ENCODE measurements at regions not wholly inside any gene's neighbourhood (a gene's known extent, or its start where the extent isn't known, plus 50 kb on each side); places are given as distances from the start of the nearest gene placed in this dataset.

DNA sequence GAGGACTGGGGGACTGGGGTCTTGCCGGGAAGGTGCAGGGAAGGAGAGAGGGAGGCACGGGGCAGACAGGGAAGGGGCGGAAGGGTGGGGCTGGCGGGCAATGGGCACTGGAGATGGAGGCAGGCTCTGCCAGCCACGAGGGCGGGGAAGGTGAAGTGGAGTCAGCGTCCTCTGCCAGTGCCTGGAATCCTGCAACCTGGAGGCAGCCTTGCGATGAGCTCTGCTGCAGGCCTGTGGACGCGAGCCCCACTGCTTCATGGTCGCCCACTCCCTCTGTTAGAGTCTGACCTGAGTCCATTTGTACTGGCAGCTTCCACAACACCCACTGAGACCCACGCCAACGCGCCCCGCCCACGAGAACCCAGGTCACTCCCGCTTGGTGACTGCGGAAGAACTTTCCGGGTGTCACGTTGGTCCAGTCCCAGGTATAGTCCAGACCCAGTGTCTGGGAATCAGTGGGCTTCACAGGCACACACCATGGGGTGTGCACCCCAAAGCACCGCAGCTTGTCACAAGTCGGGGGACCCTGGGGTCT is 106.4 kb upstream of the PPP1R26 start:
- TF ChIP-seq TAF1 (IDR thresholded peaks at IDR 0.05; ENCODE audit: borderline replicate concordance, insufficient read depth, low read length) = no peak
- no peak for TF ChIP-seq POLR2AphosphoS5 (IDR thresholded peaks at IDR 0.05; ENCODE audit: low read depth, low read length)
- no peak for TF ChIP-seq FOXP2 (optimal IDR thresholded peaks at IDR 0.05; ENCODE audit: borderline replicate concordance, extremely low read depth, extremely low read length, insufficient read depth)
- TF ChIP-seq SIN3A (IDR thresholded peaks at IDR 0.05; ENCODE audit: borderline replicate concordance, insufficient read depth, low read length) = no peak
- TF ChIP-seq, protein P1, sequence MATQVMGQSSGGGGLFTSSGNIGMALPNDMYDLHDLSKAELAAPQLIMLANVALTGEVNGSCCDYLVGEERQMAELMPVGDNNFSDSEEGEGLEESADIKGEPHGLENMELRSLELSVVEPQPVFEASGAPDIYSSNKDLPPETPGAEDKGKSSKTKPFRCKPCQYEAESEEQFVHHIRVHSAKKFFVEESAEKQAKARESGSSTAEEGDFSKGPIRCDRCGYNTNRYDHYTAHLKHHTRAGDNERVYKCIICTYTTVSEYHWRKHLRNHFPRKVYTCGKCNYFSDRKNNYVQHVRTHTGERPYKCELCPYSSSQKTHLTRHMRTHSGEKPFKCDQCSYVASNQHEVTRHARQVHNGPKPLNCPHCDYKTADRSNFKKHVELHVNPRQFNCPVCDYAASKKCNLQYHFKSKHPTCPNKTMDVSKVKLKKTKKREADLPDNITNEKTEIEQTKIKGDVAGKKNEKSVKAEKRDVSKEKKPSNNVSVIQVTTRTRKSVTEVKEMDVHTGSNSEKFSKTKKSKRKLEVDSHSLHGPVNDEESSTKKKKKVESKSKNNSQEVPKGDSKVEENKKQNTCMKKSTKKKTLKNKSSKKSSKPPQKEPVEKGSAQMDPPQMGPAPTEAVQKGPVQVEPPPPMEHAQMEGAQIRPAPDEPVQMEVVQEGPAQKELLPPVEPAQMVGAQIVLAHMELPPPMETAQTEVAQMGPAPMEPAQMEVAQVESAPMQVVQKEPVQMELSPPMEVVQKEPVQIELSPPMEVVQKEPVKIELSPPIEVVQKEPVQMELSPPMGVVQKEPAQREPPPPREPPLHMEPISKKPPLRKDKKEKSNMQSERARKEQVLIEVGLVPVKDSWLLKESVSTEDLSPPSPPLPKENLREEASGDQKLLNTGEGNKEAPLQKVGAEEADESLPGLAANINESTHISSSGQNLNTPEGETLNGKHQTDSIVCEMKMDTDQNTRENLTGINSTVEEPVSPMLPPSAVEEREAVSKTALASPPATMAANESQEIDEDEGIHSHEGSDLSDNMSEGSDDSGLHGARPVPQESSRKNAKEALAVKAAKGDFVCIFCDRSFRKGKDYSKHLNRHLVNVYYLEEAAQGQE (IDR thresholded peaks at IDR 0.05; ENCODE audit: insufficient read depth in 1 of 2, low read depth in 2 of 2, low read length in 2 of 2) = no peak

DNA sequence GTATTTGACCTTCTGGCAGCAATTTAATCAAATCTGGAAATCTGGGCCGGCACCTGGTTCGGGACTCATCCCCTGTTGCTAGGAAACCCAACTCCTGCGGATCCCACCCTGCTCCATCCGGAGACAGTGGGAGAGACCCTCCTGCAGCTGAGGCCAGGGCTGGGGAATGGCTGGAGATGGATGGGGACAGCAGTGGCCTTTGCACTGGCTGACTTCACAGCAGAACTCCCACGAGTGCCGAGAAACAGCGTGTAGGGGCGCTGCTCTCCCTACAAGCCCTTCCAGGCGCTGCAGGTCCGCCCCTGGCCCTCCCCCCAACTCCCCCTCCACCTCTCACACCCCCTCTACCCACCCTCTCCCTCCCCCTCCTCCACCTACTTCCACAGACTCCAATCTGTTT is 105.8 kb upstream of the PPP1R26 start:
- TF ChIP-seq FOXP2 (optimal IDR thresholded peaks at IDR 0.05; ENCODE audit: borderline replicate concordance, extremely low read depth, extremely low read length, insufficient read depth) = no peak
- no peak for TF ChIP-seq TAF1 (IDR thresholded peaks at IDR 0.05; ENCODE audit: borderline replicate concordance, insufficient read depth, low read length)
- no peak for TF ChIP-seq POLR2AphosphoS5 (IDR thresholded peaks at IDR 0.05; ENCODE audit: low read depth, low read length)
- TF ChIP-seq, protein P1 (IDR thresholded peaks at IDR 0.05; ENCODE audit: insufficient read depth in 1 of 2, low read depth in 2 of 2, low read length in 2 of 2) = no peak
- TF ChIP-seq SIN3A (IDR thresholded peaks at IDR 0.05; ENCODE audit: borderline replicate concordance, insufficient read depth, low read length) = no peak

DNA sequence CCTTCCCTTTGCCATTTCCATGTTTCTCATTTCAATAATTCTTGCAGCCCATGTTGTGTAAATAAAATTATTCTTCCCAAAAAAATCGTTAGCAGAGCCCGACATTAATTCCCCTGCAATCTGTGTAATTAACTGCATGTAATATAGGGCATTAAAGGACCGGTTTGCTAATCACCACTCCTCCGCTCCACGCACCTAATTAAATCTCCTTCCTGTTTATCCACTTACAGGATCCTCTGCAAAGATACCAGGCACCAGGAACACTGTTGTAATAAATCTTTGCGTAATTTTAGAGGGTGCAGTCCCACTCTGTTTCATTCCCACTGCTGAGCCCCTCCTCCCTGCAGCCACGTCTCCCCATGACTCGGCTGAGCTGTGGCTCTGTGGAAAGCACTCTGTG is 105.0 kb upstream of the PPP1R26 start:
- TF ChIP-seq, protein P1 (IDR thresholded peaks at IDR 0.05; ENCODE audit: insufficient read depth in 1 of 2, low read depth in 2 of 2, low read length in 2 of 2) = no peak
- TF ChIP-seq FOXP2 (optimal IDR thresholded peaks at IDR 0.05; ENCODE audit: borderline replicate concordance, extremely low read depth, extremely low read length, insufficient read depth) = no peak
- no peak for TF ChIP-seq SIN3A (IDR thresholded peaks at IDR 0.05; ENCODE audit: borderline replicate concordance, insufficient read depth, low read length)
- no peak for TF ChIP-seq TAF1 (IDR thresholded peaks at IDR 0.05; ENCODE audit: borderline replicate concordance, insufficient read depth, low read length)
- TF ChIP-seq POLR2AphosphoS5 (IDR thresholded peaks at IDR 0.05; ENCODE audit: low read depth, low read length) = no peak

DNA sequence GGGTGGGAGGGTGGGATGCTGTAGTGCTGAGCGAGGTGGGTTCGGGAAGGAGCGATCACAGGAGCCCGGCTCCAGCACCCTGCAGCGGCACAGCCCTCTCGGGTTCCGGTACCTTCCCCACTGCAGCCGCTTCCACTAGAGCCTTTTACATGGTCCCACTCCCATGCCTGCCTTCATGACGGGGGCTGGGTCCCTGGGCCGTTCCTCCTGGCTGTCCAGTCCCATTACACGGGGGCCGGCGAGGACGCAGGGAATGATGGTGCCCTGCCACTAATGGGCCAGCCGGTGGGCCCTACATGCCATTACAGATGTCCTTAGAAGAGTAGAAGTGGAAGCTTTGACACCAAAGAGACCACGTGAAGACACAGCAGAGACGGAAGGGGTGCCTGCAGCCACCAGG is 104.6 kb upstream of the PPP1R26 start:
- TF ChIP-seq FOXP2 (optimal IDR thresholded peaks at IDR 0.05; ENCODE audit: borderline replicate concordance, extremely low read depth, extremely low read length, insufficient read depth) = no peak
- TF ChIP-seq POLR2AphosphoS5 (IDR thresholded peaks at IDR 0.05; ENCODE audit: low read depth, low read length) = no peak
- no peak for TF ChIP-seq TAF1 (IDR thresholded peaks at IDR 0.05; ENCODE audit: borderline replicate concordance, insufficient read depth, low read length)
- TF ChIP-seq SIN3A (IDR thresholded peaks at IDR 0.05; ENCODE audit: borderline replicate concordance, insufficient read depth, low read length) = no peak
- TF ChIP-seq, protein P1 (IDR thresholded peaks at IDR 0.05; ENCODE audit: insufficient read depth in 1 of 2, low read depth in 2 of 2, low read length in 2 of 2) = no peak
